BE2C (cell line): ENCODE measurements at regions not wholly inside any gene's neighbourhood (a gene's known extent, or its start where the extent isn't known, plus 50 kb on each side); places are given as distances from the start of the nearest gene placed in this dataset.

Experiments used
- DNase-seq: peaks from one replicate; pipeline ENCODE4 v3.0.0-alpha.2; 2020
- H3K27me3 ChIP-seq: fragments of 250-450 bp; sonication (Bioruptor Pico); 2 replicates; pipeline ENCODE4 v1.5.1; 2020; ENCODE audit warnings: mild to moderate bottlenecking
- H3K36me3 ChIP-seq: fragments of 250-450 bp; sonication (Bioruptor Pico); 2 replicates; pipeline ENCODE4 v1.5.1; 2020; ENCODE audit warnings: mild to moderate bottlenecking
- H3K4me1 ChIP-seq: fragments of 250-450 bp; sonication (Bioruptor Pico); 2 replicates; pipeline ENCODE4 v1.5.1; 2020
- H3K4me3 ChIP-seq: 2 replicates; pipeline ENCODE4 v1.5.1; 2011; ENCODE audit warnings: low read depth, low read length
- H3K9me3 ChIP-seq: fragments of 250-450 bp; sonication (Bioruptor Pico); 2 replicates; pipeline ENCODE4 v1.5.1; 2020
- TF ChIP-seq, protein P1 (sequence below): IDR thresholded peaks from 2 replicates; pipeline ENCODE4 v1.5.1; 2012; ENCODE audit warnings: mild to moderate bottlenecking, low read depth, low read length

GRCh38 chr10:2759233-2759632, 308.1 kb upstream of the PFKP start:
- Histone ChIP-seq H3K27me3 (no peaks in the 10 kb centered on the region), H3K36me3 (no peaks in the 10 kb centered on the region), H3K4me3 (no peak overlapping the region), H3K4me1 (no peaks in the 10 kb centered on the region), H3K9me3 (no peaks in the 10 kb centered on the region)
- TF ChIP-seq, protein P1, sequence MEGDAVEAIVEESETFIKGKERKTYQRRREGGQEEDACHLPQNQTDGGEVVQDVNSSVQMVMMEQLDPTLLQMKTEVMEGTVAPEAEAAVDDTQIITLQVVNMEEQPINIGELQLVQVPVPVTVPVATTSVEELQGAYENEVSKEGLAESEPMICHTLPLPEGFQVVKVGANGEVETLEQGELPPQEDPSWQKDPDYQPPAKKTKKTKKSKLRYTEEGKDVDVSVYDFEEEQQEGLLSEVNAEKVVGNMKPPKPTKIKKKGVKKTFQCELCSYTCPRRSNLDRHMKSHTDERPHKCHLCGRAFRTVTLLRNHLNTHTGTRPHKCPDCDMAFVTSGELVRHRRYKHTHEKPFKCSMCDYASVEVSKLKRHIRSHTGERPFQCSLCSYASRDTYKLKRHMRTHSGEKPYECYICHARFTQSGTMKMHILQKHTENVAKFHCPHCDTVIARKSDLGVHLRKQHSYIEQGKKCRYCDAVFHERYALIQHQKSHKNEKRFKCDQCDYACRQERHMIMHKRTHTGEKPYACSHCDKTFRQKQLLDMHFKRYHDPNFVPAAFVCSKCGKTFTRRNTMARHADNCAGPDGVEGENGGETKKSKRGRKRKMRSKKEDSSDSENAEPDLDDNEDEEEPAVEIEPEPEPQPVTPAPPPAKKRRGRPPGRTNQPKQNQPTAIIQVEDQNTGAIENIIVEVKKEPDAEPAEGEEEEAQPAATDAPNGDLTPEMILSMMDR = no peak
- DNase-seq = no peak

DNA sequence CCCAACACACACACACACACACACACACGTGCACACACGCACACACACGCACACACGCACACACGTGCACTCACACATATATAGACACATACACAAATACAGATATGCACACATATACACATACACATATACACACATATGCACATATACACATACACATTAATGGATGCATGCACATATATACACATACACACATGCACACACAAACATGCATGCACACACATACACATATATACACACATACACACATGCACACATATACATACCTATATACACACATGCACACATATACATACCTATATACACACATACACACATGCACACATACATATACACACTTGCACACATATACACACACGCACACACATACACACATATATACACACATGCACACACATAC, 312.4 kb upstream of the PFKP start:
- Histone ChIP-seq H3K27me3 (no peaks in the 10 kb centered on the region), H3K9me3 (no peaks in the 10 kb centered on the region)

GRCh38 chr10:2748287-2748686, 319.1 kb upstream of the PFKP start:
- Histone ChIP-seq H3K4me1 (no peaks in the 10 kb centered on the region), H3K27me3 (no peaks in the 10 kb centered on the region), H3K9me3 (no peaks in the 10 kb centered on the region), H3K4me3 (no peak overlapping the region), H3K36me3 (no peaks in the 10 kb centered on the region)
- TF ChIP-seq, protein P1 = no peak
- no peak for DNase-seq

More for the DNA sequence above, 312.4 kb upstream of the PFKP start:
- Histone ChIP-seq H3K36me3 (no peaks in the 10 kb centered on the region), H3K4me3 (no peak overlapping the region), H3K4me1 (no peaks in the 10 kb centered on the region)
- no peak for DNase-seq
- TF ChIP-seq, protein P1 = no peak

GRCh38 chr10:2746638-2747037, 320.7 kb upstream of the PFKP start:
- Histone ChIP-seq H3K36me3 (no peaks in the 10 kb centered on the region), H3K4me3 (no peak overlapping the region), H3K27me3 (no peaks in the 10 kb centered on the region), H3K4me1 (no peaks in the 10 kb centered on the region), H3K9me3 (no peaks in the 10 kb centered on the region)
- TF ChIP-seq, protein P1 = no peak
- no peak for DNase-seq

GRCh38 chr10:2745666-2746065, 321.7 kb upstream of the PFKP start:
- Histone ChIP-seq H3K4me1 (no peaks in the 10 kb centered on the region), H3K9me3 (no peaks in the 10 kb centered on the region), H3K27me3 (no peaks in the 10 kb centered on the region), H3K36me3 (no peaks in the 10 kb centered on the region), H3K4me3 (no peak overlapping the region)
- no peak for DNase-seq
- TF ChIP-seq, protein P1 = no peak

GRCh38 chr10:2744547-2745200, 322.7 kb upstream of the PFKP start:
- DNase-seq = no peak
- TF ChIP-seq, protein P1 = no peak
- no peaks in the 10 kb centered on the region for H3K4me1 ChIP-seq

More at GRCh38 chr10:2744547-2745200, 322.7 kb upstream of the PFKP start:
- Histone ChIP-seq H3K27me3 (no peaks in the 10 kb centered on the region), H3K4me3 (no peak overlapping the region), H3K36me3 (no peaks in the 10 kb centered on the region), H3K9me3 (no peaks in the 10 kb centered on the region)
